Spleen (tissue), 11 donors: ENCODE measurements at regions not wholly inside any gene's neighbourhood (a gene's known extent, or its start where the extent isn't known, plus 50 kb on each side); places are given as distances from the start of the nearest gene placed in this dataset.

Experiments used
- DNase-seq: peaks from one replicate; pipeline ENCODE4 v3.0.0-alpha.2; 2020
- H3K27ac ChIP-seq, 8 donors: fragments of 200-600 bp; sonication (generic) in 7 of 8; 1 replicate in 4 of 8; 2 replicates in 4 of 8; pipeline versions ENCODE4 v1.5.0 to v1.8.0; 2016 to 2021; ENCODE audit warnings: inconsistent platforms in 4 of 8, mild to moderate bottlenecking in 4 of 8, moderate library complexity in 1 of 8
- H3K27me3 ChIP-seq, 7 donors: fragments of 200-600 bp; sonication (generic) in 6 of 7; replicated peaks in 1 of 7; 1 replicate in 4 of 7; 2 replicates in 3 of 7; pipeline versions ENCODE4 v1.5.0 to v1.8.0; 2016 to 2021; ENCODE audit warnings: inconsistent platforms in 3 of 7, mild to moderate bottlenecking in 1 of 7
- H3K36me3 ChIP-seq, 6 donors: fragments of 200-600 bp; sonication (generic) in 5 of 6; 1 replicate in 4 of 6; 2 replicates in 2 of 6; pipeline versions ENCODE4 v1.5.0 to v1.8.0; 2016 to 2021; ENCODE audit warnings: inconsistent platforms in 2 of 6
- H3K4me1 ChIP-seq, 6 donors: fragments of 200-600 bp; sonication (generic) in 5 of 6; 1 replicate in 3 of 6; 2 replicates in 3 of 6; pipeline versions ENCODE4 v1.5.0 to v1.8.0; 2016 to 2021; ENCODE audit warnings: inconsistent platforms in 3 of 6
- H3K4me3 ChIP-seq, 8 donors: fragments of 200-600 bp; sonication (generic) in 7 of 8; 1 replicate in 4 of 8; 2 replicates in 4 of 8; pipeline versions ENCODE4 v1.5.0 to v1.8.0; 2016 to 2021; ENCODE audit warnings: inconsistent platforms in 4 of 8, mild to moderate bottlenecking in 4 of 8, moderate library complexity in 2 of 8
- H3K9me3 ChIP-seq, 8 donors: fragments of 200-600 bp; sonication (generic) in 7 of 8; 1 replicate in 4 of 8; 2 replicates in 4 of 8; pipeline versions ENCODE4 v1.5.0 to v1.8.0; 2016 to 2021; ENCODE audit warnings: inconsistent platforms in 4 of 8
- POLR2A ChIP-seq, 3 donors: fragments of 450-650 bp; IDR thresholded peaks; one replicate each; pipeline ENCODE4 v1.5.1; 2017; ENCODE audit warnings: antibody characterized with exemption in 3 of 3, mild to moderate bottlenecking in 1 of 3
- POLR2AphosphoS5 ChIP-seq, 3 donors: sonication (generic); formaldehyde crosslinking; IDR thresholded peaks; one replicate each; pipeline ENCODE4 v1.5.1; 2017; ENCODE audit warnings: antibody characterized with exemption in 3 of 3
- WGBS, 5 donors: extraction: QIAGEN DNeasy Blood & Tissue Kit in 3 of 5; methylation state at CpG; one replicate each; pipeline versions ENCODE4 v1.1.5 to v1.1.7; 2013 to 2018; 5-methylcytosine and 5-hydroxymethylcytosine counted together
- intact Hi-C: fragments of 100-400 bp; cut with DNase I; formaldehyde crosslinking; loops from one replicate; pipeline ENCODE4 v1.15.0; 2023; ENCODE audit warnings: low total_unique reads
- TF ChIP-seq, protein P1 (sequence below), 11 experiments: fragments of 200-600 bp in 7 of 11; fragments of 450-650 bp in 4 of 11; sonication (generic) in 4 of 11; IDR thresholded peaks in 8 of 11; conservative IDR thresholded peaks in 3 of 11; 1 replicate in 7 of 11; 2 replicates in 4 of 11; pipeline versions ENCODE4 v1.4.0 to v1.8.0; 2016 to 2021; ENCODE audit warnings: antibody characterized with exemption in 11 of 11, inconsistent platforms in 4 of 11, mild to moderate bottlenecking in 1 of 11
- donor health status: healthy with polysubstance abuse.
- donor health status: DM: no; HTN: no; CAD: no; lungs with moderate emphysema.
- donor health status: DM: no; HTN: no; CAD: no.
- donor health status: Bipolar disorder and iron deficiency.
- donor health status: healthy.
- donor health status: DM: no; HTN: no; CAD: no.
- donor health status: DM: yes; HTN: yes; CAD: no.

DNA sequence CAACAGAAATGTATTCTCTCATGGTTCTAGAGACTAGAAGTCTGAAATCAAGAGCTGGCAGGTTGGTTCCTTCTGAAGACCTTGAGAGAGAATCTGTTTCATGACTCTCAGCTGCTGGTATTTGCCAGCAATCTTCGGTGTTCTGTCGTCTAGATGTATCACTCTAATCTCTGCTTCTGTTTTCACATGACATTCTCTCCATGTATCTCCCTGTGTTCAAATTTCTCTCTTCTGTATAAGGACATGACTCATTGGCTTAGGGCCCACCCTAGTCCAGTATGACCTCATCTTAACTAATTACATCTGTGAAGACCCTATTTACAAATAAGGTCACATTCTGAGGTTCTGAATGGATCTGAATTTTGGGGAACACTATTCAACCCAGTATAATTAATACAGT lies 82.3 kb downstream of the ANKRD7 start:
- DNase-seq = no peak
- H3K9me3 ChIP-seq = peaks cover 0 to 15% (median 11%) of the 10 kb centered on the region in 8 donors
- intact Hi-C loops = no loop called here

GRCh38 chr7:118311121-118311836 lies 86.8 kb downstream of the ANKRD7 start:
- WGBS, 5 donors = 16 to 26% (median 22%) methylated on average over 1 of the region's 1 CpG
- H3K9me3 ChIP-seq = peaks cover 0 to 38% (median 13%) of the 10 kb centered on the region in 8 donors
- no peaks in the 10 kb centered on the region for H3K27me3 ChIP-seq
- intact Hi-C loops = no loop called here
- no peak for DNase-seq
- no peaks in the 10 kb centered on the region for H3K36me3 ChIP-seq
- TF ChIP-seq POLR2A (IDR thresholded peaks at IDR 0.05) (no peak), POLR2AphosphoS5 (IDR thresholded peaks at IDR 0.05) (no peak)
- H3K4me1 ChIP-seq = no peaks in the 10 kb centered on the region
- H3K27ac ChIP-seq = no peak overlapping the region
- no peak overlapping the region for H3K4me3 ChIP-seq

More for the DNA sequence above, 82.3 kb downstream of the ANKRD7 start:
- no peaks in the 10 kb centered on the region for H3K4me1 ChIP-seq
- no peak overlapping the region for H3K27ac ChIP-seq
- no peak for TF ChIP-seq POLR2AphosphoS5 (IDR thresholded peaks at IDR 0.05)
- no peak for TF ChIP-seq POLR2A (IDR thresholded peaks at IDR 0.05)
- TF ChIP-seq, protein P1, sequence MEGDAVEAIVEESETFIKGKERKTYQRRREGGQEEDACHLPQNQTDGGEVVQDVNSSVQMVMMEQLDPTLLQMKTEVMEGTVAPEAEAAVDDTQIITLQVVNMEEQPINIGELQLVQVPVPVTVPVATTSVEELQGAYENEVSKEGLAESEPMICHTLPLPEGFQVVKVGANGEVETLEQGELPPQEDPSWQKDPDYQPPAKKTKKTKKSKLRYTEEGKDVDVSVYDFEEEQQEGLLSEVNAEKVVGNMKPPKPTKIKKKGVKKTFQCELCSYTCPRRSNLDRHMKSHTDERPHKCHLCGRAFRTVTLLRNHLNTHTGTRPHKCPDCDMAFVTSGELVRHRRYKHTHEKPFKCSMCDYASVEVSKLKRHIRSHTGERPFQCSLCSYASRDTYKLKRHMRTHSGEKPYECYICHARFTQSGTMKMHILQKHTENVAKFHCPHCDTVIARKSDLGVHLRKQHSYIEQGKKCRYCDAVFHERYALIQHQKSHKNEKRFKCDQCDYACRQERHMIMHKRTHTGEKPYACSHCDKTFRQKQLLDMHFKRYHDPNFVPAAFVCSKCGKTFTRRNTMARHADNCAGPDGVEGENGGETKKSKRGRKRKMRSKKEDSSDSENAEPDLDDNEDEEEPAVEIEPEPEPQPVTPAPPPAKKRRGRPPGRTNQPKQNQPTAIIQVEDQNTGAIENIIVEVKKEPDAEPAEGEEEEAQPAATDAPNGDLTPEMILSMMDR (IDR thresholded peaks at IDR 0.05 in 8 of 11, conservative IDR thresholded peaks at IDR 0.05 in 3 of 11) = no peak
- peaks cover 0 to 3% (median 0%) of the 10 kb centered on the region in 7 donors for H3K27me3 ChIP-seq
- no peaks in the 10 kb centered on the region for H3K36me3 ChIP-seq
- H3K4me3 ChIP-seq = no peak overlapping the region
- 81 to 94% (median 94%) methylated on average over 2 of the region's 2 CpGs for WGBS, 5 donors

GRCh38 chr7:118312051-118312450 lies 87.5 kb downstream of the ANKRD7 start:
- no peaks in the 10 kb centered on the region for H3K4me1 ChIP-seq
- DNase-seq = no peak
- intact Hi-C loops = no loop called here
- WGBS, 5 donors = 65 to 85% (median 77%) methylated on average over 1 of the region's 1 CpG
- no peak overlapping the region for H3K4me3 ChIP-seq
- peaks cover 0 to 38% (median 13%) of the 10 kb centered on the region in 8 donors for H3K9me3 ChIP-seq
- no peaks in the 10 kb centered on the region for H3K36me3 ChIP-seq
- no peaks in the 10 kb centered on the region for H3K27me3 ChIP-seq
- no peak overlapping the region for H3K27ac ChIP-seq
- TF ChIP-seq POLR2AphosphoS5 (IDR thresholded peaks at IDR 0.05) = no peak
- no peak for TF ChIP-seq POLR2A (IDR thresholded peaks at IDR 0.05)
- TF ChIP-seq, protein P1 (IDR thresholded peaks at IDR 0.05 in 8 of 11, conservative IDR thresholded peaks at IDR 0.05 in 3 of 11) = no peak

DNA sequence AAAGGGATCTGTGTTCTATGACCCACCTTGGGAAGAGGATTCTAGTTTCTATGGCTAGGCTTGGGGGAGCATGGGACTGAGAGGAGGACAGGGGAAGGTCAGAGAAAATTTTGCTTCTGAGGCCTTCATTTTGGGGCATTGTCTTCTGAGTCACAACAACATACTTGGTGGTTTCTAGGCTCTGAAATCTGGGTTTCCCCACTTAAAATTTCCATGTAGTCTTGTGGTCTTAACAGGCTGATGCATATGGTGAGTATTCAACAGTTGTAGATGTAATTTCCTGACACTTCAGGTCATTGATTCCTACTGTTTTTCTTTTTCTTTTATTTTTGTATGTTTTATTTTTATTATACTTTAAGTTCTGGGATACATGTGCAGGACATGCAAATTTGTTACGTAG lies 88.5 kb downstream of the ANKRD7 start:
- Histone ChIP-seq H3K36me3 (no peaks in the 10 kb centered on the region), H3K27ac (no peak overlapping the region), H3K4me1 (no peaks in the 10 kb centered on the region), H3K9me3 (peaks cover 0 to 38% (median 13%) of the 10 kb centered on the region in 8 donors), H3K27me3 (peaks cover 0 to 6% (median 0%) of the 10 kb centered on the region in 7 donors), H3K4me3 (no peak overlapping the region)
- 93 to 100% (median 97%) methylated on average over 1 of the region's 1 CpG for WGBS, 5 donors
- TF ChIP-seq, protein P1 (IDR thresholded peaks at IDR 0.05 in 8 of 11, conservative IDR thresholded peaks at IDR 0.05 in 3 of 11) = no peak
- no peak for TF ChIP-seq POLR2AphosphoS5 (IDR thresholded peaks at IDR 0.05)
- no peak for TF ChIP-seq POLR2A (IDR thresholded peaks at IDR 0.05)
- no peak for DNase-seq
- intact Hi-C loops = no loop called here
